ENCODE measurements at regions not wholly inside any gene's neighbourhood (a gene's known extent, or its start where the extent isn't known, plus 50 kb on each side); places are given as distances from the start of the nearest gene placed in this dataset.

DNA sequence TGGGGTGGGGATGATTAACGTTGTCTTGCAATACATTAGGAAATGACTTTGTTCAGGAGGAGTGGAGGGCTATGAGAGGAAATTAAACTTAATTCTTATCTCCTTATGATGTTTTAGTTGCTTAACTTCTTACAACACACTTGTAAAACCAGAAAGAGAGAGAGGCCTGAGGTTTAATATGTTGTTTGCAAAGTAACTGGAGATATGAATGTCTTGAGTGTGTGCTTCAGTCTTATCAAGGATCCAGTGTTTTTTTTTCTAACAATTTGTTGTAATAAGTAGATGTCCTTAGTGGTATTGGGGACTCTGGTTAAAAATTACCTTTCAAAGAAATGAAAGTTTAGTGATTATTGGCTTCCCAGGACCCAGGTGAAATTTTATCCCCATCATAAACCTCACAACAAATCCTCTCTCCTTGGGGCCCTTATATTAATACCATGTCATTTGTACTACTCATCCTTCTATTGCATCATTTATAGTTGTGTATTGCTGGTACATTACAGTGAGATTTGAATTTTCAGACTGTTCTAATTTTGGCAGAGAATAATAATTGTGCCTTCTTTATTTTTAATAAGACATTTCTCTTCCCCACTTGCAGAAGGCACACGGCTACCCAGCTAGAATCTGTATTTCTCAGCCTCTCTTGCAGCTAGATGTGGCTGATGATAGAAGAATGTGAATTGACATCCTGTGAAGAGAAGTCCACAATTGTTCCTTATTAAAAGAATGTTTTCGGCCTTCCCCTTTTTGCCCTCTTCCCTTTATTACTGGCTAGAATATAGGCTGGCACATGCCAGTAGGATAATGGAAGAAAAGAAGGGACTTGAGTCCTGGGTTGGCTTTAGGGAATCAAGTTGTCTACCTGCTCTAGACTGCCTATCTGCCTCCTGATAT is 91.9 kb upstream of the CXCR4 start:
- DNase-seq, result no peak

DNA sequence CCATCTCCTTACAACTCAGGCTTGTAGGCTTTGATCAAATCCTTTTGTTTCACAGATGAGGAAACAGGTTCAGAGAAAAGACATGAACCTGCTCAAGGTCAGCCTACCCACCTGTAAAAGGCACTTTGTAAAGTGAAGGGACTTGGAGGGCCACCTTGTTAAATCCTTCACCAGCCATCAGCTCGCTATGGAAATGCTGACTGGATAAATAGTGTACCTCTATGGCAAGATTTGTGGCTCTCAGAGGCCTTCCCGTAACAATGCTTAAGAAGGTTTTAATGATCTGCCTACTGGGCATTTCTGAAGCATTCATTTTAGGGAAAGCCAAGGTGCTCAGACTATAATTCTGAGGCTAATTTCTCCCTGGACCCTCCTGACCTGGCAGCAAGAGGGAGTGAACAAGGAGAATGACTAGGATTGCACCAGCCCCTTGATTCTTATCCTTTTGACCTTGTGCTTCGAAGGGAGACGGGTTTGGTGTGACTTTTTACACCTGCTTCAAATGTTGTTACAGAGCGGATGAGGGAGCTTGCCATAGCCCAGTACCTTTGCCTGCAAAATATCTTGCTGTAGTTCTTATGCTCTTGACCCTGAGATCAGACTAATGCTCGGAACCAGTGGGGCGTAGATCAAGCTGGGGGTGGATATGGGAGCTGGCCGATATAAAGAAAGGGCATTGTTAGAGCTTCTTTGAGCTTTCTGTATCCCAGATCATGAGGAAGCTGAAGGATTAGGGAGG is 90.9 kb upstream of the CXCR4 start:
- no peak for DNase-seq

DNA sequence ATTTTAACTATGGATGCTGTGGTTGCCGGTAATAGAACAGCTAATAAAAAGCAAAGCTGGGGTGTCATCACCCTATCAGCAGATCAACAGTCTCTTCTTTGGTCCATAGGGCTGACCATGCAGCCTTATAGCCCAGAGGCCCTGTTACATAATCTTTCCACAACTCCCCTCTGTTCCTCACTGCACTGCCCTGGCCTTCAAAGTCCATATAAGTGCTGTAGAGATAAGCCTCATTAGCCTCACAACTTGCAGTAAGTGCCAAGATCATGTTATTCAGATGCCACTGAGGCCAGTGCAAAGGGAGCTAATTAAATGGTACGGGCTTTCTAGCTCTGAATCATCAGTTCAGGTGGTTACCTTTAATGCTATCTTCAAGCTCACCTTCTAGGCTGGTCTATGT is 89.7 kb upstream of the CXCR4 start:
- DNase-seq, result no peak

DNA sequence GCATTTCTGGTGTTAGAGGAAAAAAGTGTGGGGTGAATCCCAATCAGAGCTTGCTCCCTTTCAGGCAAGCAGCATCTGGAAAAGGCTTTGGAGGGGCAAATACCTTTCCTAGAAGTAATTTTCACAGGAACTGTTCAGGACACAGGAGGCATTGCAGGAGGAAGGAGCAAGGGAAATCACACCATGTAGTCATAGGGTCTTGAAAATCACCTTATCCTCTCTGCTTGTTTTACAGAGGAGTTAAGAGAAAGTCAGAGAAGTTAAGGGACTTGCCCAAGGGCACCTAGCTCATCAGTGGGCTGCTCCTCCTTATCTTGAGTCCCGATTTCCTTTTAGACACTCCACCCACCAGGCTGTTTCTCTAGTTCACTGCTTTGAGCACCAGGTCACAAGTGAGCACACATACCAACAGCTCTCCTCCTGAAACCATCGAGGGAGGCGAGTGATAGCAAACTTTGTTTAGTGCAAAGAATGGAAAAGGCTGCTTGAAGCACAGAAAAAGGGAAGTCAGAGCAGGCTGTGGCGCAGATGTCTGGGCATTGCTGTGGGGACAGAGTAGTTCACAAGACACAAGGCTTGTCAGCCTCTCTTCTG is 89.2 kb upstream of the CXCR4 start:
- no peak for DNase-seq

DNA sequence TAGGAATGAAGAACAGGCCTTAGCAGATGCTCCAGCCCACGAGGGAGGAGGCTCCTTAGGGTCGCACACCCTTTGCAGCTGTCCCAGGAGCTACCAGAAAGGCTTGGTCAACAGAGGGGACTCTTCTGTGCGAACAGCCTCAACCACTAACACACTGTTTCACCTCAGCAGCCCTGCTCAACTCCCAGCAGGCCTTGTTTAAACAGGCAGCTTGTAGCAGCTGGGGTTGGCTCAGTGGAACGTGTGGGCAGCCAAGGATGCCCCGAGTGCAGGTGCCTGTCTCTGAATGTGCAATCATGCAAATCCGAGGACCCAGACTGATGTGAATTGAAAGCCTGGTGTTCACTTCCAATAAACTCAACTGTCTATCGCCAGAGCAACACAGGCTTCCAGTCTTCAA is 88.7 kb upstream of the CXCR4 start:
- no peak for DNase-seq

DNA sequence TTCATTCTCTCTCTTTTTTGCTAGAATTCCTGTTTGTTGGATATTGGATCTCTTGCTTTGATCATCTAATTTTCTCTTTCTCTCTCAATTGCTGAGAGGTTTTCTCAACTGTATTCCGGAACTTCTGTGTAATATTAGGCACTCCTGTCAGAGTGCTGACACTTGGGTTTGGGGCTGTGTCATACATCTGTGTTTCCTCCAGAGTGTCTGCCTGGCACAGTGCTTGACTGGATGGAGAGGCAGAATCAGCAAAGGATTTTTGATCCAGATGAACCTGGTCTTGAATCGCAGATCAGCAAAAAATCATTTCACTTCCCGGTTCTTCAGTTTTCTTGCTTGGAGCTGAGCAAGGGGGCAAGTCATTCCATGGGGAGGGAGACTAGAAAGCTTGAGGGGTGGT is 87.7 kb upstream of the CXCR4 start:
- DNase-seq, result no peak

DNA sequence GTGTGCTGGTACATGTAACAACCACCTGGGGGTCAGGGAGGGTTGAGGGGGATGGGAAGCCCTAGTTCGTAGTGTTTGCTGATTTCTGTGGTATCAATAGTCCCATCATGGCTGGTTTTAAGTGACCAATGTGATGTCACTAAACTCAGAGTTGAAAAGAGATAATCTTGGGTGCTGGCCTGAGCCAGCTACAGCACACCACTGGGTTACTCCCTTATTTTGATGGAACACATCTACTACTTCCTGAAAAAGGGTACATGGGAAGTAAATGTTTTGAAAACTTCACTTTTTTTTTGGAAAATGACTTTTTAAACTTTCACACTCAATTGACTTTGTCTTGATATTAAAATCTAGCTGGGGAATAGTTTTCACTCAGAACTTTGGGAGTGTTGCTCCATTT is 87.0 kb upstream of the CXCR4 start:
- no peak for DNase-seq

DNA sequence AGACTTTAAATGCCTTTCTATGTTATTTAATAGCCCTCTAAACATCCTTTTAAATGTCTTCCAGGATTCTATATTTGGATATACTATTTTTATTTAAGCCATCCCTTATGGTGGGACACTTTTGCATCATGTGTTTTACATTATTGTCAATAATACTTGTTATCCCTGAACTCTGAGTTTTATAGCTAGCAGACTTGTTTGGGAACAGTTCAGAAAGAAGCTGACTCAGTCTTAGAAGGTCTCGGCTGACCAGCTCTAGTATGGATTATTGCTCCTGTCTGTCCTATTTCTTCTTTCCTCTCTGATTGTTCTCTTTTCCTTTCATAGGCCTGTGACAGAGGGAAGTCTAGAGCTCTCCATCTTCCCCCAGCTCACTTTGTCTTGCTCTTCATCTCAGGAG is 77.3 kb upstream of the CXCR4 start:
- DNase-seq, result no peak

DNA sequence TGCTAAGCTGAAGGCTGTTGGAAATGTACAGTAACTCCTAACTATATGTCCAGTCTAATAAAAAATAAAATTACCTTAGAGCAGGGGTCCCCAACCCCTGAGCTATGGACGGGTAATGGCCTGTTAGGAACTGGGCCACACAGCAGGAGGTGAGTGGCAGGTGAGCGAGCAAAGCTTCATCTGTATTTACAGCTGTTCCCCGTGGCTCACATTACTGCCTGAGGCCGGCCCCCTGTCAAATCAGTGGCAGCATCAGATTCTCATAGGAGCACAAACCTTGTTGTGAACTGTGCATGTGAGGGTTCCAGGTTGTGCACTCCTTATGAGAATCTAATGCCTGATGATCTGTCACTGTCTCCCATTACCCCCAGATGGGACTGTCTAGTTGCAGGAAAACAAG is 73.1 kb upstream of the CXCR4 start:
- no peak for DNase-seq

DNA sequence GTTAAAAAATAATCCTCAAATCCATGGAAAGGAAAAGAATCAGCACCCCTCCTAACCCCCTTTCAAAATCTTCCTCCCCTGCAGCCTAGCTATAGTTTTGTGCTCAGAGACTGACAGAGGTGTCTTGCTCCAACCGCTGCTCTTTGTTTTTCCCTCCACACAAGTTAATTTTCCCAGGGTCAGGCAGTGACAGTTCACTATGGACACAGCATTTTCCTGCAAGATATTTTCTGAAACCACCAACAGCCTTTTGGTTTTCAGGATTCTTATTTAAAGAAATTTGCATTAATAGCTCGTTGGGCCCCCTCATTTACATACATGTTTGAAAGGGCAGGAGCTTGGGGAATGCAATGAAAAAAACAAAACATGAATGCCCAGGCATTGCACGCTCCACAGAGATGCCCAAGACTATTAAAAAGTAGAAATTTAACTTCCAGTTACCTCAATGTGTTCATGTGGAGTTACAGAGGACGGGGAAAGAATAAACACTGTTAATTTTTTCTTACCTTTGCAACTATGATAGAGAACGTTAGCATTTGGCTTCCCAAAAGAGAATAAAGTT is 71.4 kb upstream of the CXCR4 start:
- no peak for DNase-seq

DNA sequence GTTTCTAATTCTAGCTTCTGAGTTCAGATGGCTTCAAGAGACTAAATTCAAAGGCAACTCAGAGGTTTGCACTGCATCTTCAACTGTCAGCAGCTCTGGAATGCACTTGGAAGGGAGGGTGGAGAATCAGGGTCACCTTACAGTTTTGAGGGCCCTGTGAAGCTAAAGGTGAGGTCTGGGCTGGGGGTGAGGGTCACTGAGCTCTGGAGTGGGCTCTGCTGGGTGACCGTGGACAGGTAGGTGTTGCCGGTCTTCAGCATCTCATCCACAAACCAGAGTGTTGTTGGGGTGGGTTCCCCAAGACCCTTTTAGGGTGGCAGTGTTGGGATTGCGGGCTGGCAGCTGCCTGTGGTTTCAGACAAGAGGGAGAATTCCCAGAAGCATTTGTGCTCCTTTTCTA is 70.1 kb upstream of the CXCR4 start:
- no peak for DNase-seq

DNA sequence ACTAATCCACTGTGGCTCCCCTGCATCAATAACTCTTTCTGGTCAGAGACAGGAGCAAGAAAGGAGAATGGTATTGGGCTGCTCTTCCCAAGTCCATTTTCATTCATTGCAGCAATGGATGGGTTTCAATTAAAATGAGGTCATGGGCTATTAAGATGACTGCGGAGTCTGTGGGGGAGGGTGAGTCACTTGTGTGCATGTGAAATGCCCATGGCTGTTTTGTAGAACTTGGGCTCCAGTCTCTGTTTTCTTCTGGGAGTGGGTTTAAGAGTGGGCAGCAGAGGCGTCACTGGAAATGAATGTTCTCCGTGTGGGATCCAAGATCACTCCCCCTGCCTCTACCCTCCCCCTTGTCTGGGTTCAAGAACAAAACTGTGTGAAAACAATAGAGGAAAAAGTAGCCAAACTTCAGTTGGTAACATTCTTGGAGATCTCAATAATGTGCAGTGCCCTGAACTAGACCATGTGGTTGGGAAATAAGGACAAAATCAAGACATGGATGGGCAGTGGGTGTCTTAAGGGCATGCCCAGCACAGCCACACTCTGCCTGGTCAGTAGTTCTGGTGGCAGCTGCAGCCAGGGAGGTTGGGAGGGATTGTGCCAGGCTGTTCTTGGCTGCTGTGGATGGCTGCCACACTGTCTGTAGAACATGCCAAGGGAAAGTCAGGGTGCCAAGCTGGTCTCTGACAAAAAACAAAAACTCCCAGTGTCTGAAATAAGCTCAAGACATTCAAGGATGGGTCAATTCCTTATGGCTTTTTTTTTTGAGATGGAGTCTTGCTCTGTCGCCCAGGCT is 68.2 kb upstream of the CXCR4 start:
- no peak for DNase-seq

DNA sequence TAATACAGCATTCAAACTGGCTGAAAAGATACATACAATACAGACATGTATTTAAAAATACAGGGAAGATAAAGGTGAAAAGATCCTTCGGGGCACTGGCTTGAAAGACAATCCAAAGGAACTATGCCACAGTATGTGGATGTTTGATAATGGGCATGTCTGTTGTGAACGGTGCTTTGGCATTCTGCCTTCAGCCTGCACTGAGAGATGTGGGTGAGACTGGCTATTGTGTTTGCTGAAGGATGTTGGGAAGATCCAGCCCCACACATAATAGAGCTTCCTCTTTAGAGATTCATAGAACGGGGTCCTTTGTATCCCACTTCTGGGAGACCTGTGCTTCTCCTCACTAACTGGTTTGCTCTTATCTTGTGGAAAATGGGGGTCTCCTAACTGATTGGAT is 65.1 kb upstream of the CXCR4 start:
- DNase-seq, result no peak

DNA sequence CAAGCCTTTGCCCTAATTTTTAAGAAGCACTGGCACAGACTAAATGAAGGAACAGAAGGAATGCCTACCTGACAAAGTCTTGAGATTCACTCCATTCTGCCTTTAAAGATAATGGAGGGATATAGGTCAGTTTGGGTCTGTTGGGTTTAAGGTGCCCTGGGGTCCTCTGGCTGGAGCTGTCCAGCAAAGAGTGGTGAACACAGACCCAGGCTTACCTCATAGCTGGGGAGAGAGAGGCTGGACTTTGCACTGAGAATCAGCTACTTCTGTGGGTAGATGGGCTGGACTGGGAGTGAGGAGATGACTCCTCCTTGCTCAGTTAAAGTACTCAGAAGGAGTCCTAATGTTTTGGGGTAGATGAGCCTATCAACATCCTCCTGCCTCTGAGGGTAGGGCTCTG is 64.4 kb upstream of the CXCR4 start:
- no peak for DNase-seq

DNA sequence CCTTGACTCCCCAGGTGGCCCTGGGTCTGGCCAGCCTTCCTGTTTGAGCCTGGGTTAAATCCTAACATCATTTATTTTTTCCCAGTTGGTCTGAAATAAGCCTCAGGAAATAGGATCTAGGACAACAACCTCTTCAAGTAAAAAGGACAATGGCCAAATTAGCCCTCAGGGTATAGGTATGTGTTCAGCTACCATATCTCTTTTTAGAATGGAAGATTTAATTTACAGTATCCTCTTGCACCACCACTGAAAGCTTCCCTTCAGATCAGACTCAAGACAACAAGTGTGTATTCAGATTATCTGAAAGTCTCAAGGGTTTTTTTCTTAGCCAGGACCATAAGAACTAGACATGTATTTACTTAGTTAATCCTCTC is 61.6 kb upstream of the CXCR4 start:
- DNase-seq, result no peak

DNA sequence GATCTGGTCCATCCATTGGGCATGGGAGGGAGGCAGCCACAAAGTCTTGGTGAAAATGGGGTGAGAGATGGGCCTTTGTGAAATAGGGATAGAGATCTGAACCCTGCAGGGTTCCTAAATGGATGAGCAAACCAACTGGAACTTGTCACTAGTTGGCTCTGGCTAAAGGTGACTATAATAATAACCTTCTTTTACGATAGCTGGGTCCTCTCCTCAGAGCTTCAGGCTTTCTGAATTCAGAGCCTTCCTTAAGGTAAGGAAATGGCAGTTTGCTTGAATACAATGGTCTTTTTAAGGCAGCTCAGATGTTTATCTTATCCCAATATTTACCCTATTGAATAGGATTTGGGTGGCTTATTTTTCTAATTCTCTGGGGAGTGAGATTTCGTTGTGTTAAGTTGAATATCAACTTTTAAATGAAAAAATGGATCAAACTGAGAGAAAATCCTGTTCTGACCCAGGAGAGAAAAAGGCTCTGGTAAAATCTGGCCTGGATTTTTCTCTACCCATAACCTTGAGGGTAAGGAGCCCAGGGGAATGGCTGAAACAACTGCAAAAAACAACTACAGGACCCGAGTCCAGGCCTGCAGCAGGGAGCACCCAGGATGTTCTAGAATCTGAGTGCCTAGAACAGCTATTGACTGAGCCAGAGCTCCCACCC is 61.1 kb upstream of the CXCR4 start:
- no peak for DNase-seq

DNA sequence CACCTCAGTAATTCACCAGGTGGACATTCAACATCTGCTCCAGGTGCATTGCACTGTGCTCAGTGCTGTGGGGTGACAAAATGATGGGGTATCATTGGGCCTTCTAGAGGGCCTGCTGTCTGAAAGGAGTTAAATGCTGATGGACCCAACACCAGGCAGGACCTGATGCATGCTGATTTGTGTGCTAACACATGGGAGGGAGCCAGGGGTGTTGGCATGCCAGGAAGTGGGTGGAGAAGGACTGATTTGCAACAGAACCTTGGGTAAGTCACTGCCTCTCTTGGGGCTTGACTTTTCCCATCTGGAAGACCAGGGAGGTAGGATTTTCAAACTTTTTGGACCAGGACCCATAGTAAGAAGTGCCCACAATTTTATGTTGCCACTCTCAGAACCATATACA is 57.9 kb upstream of the CXCR4 start:
- no peak for DNase-seq

DNA sequence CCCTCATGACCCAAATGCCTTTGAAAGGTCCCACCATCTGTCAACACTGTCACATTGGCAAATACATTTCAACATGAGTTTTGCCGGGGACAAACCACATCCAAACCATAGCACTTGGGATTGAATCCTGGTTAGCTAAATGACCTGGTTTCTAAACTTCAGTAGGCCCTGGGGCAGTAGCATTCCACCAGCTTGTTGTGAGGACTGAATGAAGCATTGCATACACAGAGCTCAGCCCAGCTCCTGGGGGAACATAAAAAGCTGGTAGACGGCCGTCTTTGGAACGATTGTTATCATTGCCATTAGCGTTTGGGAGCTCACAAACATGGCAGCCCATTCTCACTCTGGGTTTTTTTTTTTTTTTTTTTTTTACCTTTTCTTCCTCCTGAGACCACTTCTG is 57.5 kb upstream of the CXCR4 start:
- no peak for DNase-seq

DNA sequence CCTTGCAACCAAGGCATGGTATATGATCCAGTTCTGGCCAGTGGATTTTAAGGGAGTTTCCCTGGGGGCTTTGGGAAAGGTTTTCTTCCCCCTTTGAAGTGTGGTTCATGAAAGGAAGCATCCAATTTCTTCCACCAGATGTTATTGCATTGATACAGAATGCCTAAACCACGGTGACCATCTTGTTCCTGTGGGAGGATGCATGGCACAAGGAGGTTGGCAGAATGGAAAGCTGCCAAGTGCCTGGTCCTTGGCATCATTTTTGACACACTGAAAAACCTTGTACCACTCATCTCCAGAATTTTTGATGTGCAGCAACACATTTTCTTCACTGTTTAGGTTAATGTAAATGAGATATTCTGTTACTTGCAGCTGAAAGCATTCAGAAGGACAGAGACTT is 55.2 kb upstream of the CXCR4 start:
- DNase-seq, result no peak

DNA sequence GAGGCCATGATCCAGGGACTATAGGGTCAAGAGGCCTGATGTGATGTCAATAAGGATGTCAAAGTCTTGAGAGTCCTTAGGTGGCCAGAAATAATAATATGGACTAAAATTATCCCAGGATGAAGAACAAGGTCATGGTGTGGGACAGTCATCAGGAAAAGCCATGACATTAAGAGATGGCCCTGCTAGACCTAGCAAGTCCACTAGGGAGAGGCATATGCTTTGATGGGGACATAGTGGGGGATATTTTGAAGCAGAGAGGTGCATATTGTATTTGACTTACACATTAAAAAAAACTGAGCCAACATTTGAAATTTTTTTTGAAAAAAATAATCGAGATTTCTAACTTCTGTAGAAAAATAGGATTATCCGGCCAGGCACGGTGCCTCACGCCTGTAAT is 53.3 kb upstream of the CXCR4 start:
- no peak for DNase-seq

DNA sequence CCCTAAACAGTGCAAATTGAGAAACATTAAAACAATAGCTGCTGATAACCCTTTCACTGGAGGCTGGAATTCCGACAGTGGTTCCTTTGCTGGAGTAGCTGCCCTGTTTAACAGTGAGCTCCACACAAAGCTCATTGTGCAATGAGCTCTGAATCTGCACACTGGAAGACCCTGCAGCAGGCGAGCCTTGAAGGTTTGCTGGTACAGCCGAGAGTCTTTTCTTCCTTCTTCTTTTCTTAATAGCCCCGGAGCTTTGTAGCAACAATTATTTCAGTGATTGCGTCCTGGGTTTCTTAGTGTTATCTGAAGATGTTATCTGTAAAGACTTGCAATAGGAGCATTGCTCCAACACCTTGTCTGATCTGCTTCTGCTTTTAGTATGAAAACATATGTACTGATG is 50.8 kb upstream of the CXCR4 start:
- no peak for DNase-seq

DNA sequence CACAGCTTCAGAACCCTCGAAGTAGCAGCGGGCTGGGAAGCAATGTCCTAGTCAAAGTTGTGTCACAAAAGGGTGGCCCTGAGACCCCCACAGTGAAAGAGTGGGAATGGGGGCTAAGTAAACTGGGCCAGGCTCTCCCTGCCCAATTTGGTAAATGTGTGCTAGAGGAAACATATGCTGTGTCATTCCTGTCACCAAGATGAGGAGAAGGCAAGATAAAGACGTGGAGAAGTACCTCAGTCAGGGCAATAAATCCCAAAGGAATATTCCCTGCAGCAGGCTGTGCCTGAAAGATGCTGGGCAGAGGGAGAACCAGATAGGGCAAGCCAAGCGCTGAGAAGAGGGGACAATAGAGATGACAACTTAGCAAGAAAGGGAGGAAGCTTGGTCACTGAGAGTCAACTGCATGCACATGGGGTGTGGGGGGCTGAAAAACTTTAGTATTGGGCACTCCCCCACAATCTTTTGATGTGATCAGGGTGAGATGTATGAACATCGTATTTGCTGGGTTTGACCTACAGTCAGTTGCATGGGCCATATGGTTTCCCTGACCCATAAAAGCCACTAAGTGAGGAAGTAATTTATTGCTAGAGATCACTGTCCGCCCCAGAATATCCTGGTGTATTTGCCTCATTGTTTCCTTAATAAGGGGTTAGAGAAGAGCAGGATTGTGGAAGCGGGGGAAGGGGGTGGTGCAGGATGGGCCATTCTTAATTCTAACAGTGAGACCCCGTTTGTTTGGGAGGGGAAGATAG is 49.9 kb upstream of the CXCR4 start:
- DNase-seq, result no peak
